Esophagus squamous epithelium (tissue), 5 donors: ENCODE measurements at regions not wholly inside any gene's neighbourhood (a gene's known extent, or its start where the extent isn't known, plus 50 kb on each side); places are given as distances from the start of the nearest gene placed in this dataset.

Experiments used
- DNase-seq: peaks from one replicate; lab custom pipeline; 2025; lab: John Stamatoyannopoulos, UW
- H3K27ac ChIP-seq, 4 donors: fragments of 200-600 bp; sonication (generic); one replicate each; pipeline ENCODE4 v1.5.1; 2016 to 2019; ENCODE audit warnings: mild to moderate bottlenecking in 1 of 4
- H3K27me3 ChIP-seq, 4 donors: fragments of 200-600 bp; sonication (generic); 1 replicate in 3 of 4; 2 replicates in 1 of 4; pipeline versions ENCODE4 v1.5.1 to v1.6.0; 2017 to 2021; ENCODE audit warnings: antibody characterized with exemption in 1 of 4
- H3K36me3 ChIP-seq, 3 donors: fragments of 200-600 bp; sonication (generic); one replicate each; pipeline ENCODE4 v1.5.1; 2016 to 2019
- H3K4me1 ChIP-seq, 3 donors: fragments of 200-600 bp; sonication (generic); one replicate each; pipeline ENCODE4 v1.5.1; 2017 to 2019
- H3K4me3 ChIP-seq, 4 donors: fragments of 200-600 bp; sonication (generic); 1 replicate in 3 of 4; 2 replicates in 1 of 4; pipeline ENCODE4 v1.5.1; 2016 to 2019; ENCODE audit warnings: mild to moderate bottlenecking in 2 of 4, moderate library complexity in 1 of 4
- H3K9me3 ChIP-seq, 3 donors: fragments of 200-600 bp; sonication (generic); one replicate each; pipeline ENCODE4 v1.5.1; 2016 to 2019
- POLR2A ChIP-seq, 4 donors: fragments of 450-650 bp; IDR thresholded peaks; one replicate each; pipeline ENCODE4 v1.6.1; 2017; ENCODE audit warnings: antibody characterized with exemption in 4 of 4, mild to moderate bottlenecking in 4 of 4, moderate library complexity in 3 of 4
- WGBS, 2 donors: methylation state at CpG; one replicate each; pipeline ENCODE4 v1.1.5; 2018; 5-methylcytosine and 5-hydroxymethylcytosine counted together
- intact Hi-C: fragments of 100-400 bp; cut with DNase I; formaldehyde crosslinking; loops from one replicate; pipeline ENCODE4 v1.15.0; 2022
- small RNA-seq, 4 donors: library from RNA; depleted of rRNA; stranded (forward); fragments of <200 nt; gene quantifications; one replicate each; pipeline ENCODE3, GENCODE V24; 2016
- TF ChIP-seq, protein P1 (sequence below), 6 experiments: fragments of 450-650 bp in 4 of 6; fragments of 200-600 bp in 2 of 6; sonication (generic) in 2 of 6; IDR thresholded peaks; one replicate each; pipeline ENCODE4 v1.5.1; 2016 to 2019; ENCODE audit warnings: antibody characterized with exemption in 6 of 6, mild to moderate bottlenecking in 4 of 6, moderate library complexity in 4 of 6
- donor health status: DM: yes; HTN: yes; CAD: no.

- TF ChIP-seq, protein P1, sequence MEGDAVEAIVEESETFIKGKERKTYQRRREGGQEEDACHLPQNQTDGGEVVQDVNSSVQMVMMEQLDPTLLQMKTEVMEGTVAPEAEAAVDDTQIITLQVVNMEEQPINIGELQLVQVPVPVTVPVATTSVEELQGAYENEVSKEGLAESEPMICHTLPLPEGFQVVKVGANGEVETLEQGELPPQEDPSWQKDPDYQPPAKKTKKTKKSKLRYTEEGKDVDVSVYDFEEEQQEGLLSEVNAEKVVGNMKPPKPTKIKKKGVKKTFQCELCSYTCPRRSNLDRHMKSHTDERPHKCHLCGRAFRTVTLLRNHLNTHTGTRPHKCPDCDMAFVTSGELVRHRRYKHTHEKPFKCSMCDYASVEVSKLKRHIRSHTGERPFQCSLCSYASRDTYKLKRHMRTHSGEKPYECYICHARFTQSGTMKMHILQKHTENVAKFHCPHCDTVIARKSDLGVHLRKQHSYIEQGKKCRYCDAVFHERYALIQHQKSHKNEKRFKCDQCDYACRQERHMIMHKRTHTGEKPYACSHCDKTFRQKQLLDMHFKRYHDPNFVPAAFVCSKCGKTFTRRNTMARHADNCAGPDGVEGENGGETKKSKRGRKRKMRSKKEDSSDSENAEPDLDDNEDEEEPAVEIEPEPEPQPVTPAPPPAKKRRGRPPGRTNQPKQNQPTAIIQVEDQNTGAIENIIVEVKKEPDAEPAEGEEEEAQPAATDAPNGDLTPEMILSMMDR (IDR thresholded peaks at IDR 0.05): no peak
- TF ChIP-seq POLR2A (IDR thresholded peaks at IDR 0.05): no peak
- Histone ChIP-seq H3K9me3 (no peaks in the 10 kb centered on the region), H3K36me3 (no peaks in the 10 kb centered on the region), H3K27me3 (no peaks in the 10 kb centered on the region), H3K27ac (no peak overlapping the region), H3K4me1 (no peaks in the 10 kb centered on the region), H3K4me3 (no peak overlapping the region)
- no peak for DNase-seq
- intact Hi-C loops: no loop called here
- WGBS, 2 donors: 88 to 91% methylated on average over 1 of the region's 1 CpG
Observed at GRCh38 chrX:3403748-3404147, 57.3 kb upstream of the MXRA5 start.

Small RNA genes in the stretch of these regions (small RNA-seq; reads per million reads assigned to genes)
- 0 reads per million in 4 donors for gene SNORA48B
